ENCODE measurements at regions not wholly inside any gene's neighbourhood (a gene's known extent, or its start where the extent isn't known, plus 50 kb on each side); places are given as distances from the start of the nearest gene placed in this dataset.

GRCh38 chr3:109995377-109995776, 658.0 kb upstream of the DPPA4 start:
- TF ChIP-seq CEBPB (IDR thresholded peaks at IDR 0.05; ENCODE audit: borderline replicate concordance in 1 of 2, low read depth in 2 of 2, low read length in 2 of 2) (no peak), POLR2AphosphoS5 (IDR thresholded peaks at IDR 0.05; ENCODE audit: low read length) (no peak), CREM (IDR thresholded peaks at IDR 0.05; ENCODE audit: low read depth) (no peak), CTCF (IDR thresholded peaks at IDR 0.05 in 2 of 3, conservative IDR thresholded peaks at IDR 0.05 in 1 of 3; ENCODE audit: control insufficient read depth in 2 of 3, extremely low read depth in 1 of 3, insufficient read depth in 1 of 3, low read depth in 3 of 3, low read length in 3 of 3) (no peak), CBX3 (IDR thresholded peaks at IDR 0.05; ENCODE audit: borderline replicate concordance, low read depth) (no peak)

Data from GM12878 (cell line).